Ishikawa (cell line): ENCODE measurements at regions not wholly inside any gene's neighbourhood (a gene's known extent, or its start where the extent isn't known, plus 50 kb on each side); places are given as distances from the start of the nearest gene placed in this dataset.

Experiments used
- CREB1 ChIP-seq: IDR thresholded peaks from 2 replicates; pipeline ENCODE4 v1.6.1; 2012; ENCODE audit warnings: low read depth
- EP300 ChIP-seq: IDR thresholded peaks from 2 replicates; pipeline ENCODE4 v1.6.1; 2012; ENCODE audit warnings: borderline replicate concordance
- TAF1 ChIP-seq: IDR thresholded peaks from 2 replicates; pipeline ENCODE4 v1.6.1; 2012; ENCODE audit warnings: low read depth, mild to moderate bottlenecking
- TF ChIP-seq, protein P1 (sequence below): IDR thresholded peaks from 2 replicates; pipeline ENCODE4 v1.6.1; 2012
- TF ChIP-seq, protein P2 (sequence below): IDR thresholded peaks from 2 replicates; pipeline ENCODE4 v1.6.1; 2012; ENCODE audit warnings: low read depth, mild to moderate bottlenecking
- TF ChIP-seq, protein P3 (sequence below): IDR thresholded peaks from 2 replicates; pipeline ENCODE4 v1.6.1; 2012

DNA sequence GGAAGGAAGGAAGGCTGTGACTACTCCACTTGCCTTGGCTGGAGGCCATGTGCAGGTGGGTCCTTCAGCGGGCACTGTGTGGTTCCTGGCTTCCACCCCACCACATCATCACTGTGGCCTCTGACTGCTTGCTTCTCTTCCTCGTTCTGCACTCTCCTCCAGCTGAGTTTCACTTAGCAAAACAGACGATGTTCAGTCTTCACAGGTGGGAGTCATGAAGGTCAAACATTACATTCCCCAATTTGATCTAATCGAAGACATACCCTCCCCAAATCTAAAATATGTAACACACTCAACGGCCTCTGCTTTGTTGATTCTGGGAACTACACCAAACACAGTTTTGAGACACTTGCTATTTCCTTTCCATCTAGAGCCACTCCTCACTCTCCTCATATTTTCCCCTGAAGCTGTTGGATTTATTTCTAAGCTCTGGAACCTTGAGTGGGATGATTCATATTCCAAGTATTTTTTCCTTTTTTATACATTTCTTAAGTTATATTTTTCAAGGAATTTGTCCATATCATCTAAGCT, 132.5 kb upstream of the FOXA2 start:
- TF ChIP-seq, protein P1, sequence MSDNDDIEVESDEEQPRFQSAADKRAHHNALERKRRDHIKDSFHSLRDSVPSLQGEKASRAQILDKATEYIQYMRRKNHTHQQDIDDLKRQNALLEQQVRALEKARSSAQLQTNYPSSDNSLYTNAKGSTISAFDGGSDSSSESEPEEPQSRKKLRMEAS: no peak
- TF ChIP-seq, protein P2, sequence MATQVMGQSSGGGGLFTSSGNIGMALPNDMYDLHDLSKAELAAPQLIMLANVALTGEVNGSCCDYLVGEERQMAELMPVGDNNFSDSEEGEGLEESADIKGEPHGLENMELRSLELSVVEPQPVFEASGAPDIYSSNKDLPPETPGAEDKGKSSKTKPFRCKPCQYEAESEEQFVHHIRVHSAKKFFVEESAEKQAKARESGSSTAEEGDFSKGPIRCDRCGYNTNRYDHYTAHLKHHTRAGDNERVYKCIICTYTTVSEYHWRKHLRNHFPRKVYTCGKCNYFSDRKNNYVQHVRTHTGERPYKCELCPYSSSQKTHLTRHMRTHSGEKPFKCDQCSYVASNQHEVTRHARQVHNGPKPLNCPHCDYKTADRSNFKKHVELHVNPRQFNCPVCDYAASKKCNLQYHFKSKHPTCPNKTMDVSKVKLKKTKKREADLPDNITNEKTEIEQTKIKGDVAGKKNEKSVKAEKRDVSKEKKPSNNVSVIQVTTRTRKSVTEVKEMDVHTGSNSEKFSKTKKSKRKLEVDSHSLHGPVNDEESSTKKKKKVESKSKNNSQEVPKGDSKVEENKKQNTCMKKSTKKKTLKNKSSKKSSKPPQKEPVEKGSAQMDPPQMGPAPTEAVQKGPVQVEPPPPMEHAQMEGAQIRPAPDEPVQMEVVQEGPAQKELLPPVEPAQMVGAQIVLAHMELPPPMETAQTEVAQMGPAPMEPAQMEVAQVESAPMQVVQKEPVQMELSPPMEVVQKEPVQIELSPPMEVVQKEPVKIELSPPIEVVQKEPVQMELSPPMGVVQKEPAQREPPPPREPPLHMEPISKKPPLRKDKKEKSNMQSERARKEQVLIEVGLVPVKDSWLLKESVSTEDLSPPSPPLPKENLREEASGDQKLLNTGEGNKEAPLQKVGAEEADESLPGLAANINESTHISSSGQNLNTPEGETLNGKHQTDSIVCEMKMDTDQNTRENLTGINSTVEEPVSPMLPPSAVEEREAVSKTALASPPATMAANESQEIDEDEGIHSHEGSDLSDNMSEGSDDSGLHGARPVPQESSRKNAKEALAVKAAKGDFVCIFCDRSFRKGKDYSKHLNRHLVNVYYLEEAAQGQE: no peak
- TF ChIP-seq TAF1: no peak
- TF ChIP-seq, protein P3, sequence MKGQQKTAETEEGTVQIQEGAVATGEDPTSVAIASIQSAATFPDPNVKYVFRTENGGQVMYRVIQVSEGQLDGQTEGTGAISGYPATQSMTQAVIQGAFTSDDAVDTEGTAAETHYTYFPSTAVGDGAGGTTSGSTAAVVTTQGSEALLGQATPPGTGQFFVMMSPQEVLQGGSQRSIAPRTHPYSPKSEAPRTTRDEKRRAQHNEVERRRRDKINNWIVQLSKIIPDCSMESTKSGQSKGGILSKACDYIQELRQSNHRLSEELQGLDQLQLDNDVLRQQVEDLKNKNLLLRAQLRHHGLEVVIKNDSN: no peak
- no peak for TF ChIP-seq CREB1
- no peak for TF ChIP-seq EP300
